H9 (cell line): ENCODE measurements at regions not wholly inside any gene's neighbourhood (a gene's known extent, or its start where the extent isn't known, plus 50 kb on each side); places are given as distances from the start of the nearest gene placed in this dataset.

Experiments used
- DNase-seq: peaks from one replicate; pipeline ENCODE4 v3.0.0-alpha.2; 2017
- H2AFZ ChIP-seq: one replicate; pipeline ENCODE4 v1.6.1; 2013; ENCODE audit warnings: mild to moderate bottlenecking, low read length, control low read depth, moderate library complexity
- H2AK5ac ChIP-seq: 2 replicates; pipeline ENCODE4 v1.6.1; 2013; ENCODE audit warnings: low read length, control low read depth, mixed read lengths; ENCODE audit not compliant: insufficient read length
- H2BK120ac ChIP-seq: one replicate; pipeline ENCODE4 v1.6.1; 2013; ENCODE audit warnings: low read depth, mild to moderate bottlenecking, low read length, control low read depth, inconsistent platforms; ENCODE audit not compliant: poor library complexity, severe bottlenecking
- H2BK12ac ChIP-seq: 2 replicates; pipeline ENCODE4 v1.6.1; 2013; ENCODE audit warnings: low read length, control low read depth, mixed read lengths, low read depth; ENCODE audit not compliant: insufficient read length
- H2BK15ac ChIP-seq: 2 replicates; pipeline ENCODE4 v1.6.1; 2013; ENCODE audit warnings: low read depth, low read length, control low read depth
- H2BK20ac ChIP-seq: one replicate; pipeline ENCODE4 v1.6.1; 2013; ENCODE audit warnings: low read depth, mild to moderate bottlenecking, low read length, control low read depth, inconsistent platforms; ENCODE audit not compliant: poor library complexity, severe bottlenecking
- H2BK5ac ChIP-seq: 2 replicates; pipeline ENCODE4 v1.6.1; 2013; ENCODE audit warnings: low read length, control low read depth, mixed read lengths; ENCODE audit not compliant: insufficient read length
- H3K14ac ChIP-seq: 2 replicates; pipeline ENCODE4 v1.6.1; 2013; ENCODE audit warnings: low read length, control low read depth; ENCODE audit not compliant: insufficient read depth
- H3K18ac ChIP-seq: 2 replicates; pipeline ENCODE4 v1.6.1; 2013; ENCODE audit warnings: low read depth, mild to moderate bottlenecking, mixed read lengths, low read length, control low read depth; ENCODE audit not compliant: insufficient read length
- H3K23ac ChIP-seq: 2 replicates; pipeline ENCODE4 v1.6.1; 2013; ENCODE audit warnings: low read length, control low read depth, mixed read lengths, low read depth; ENCODE audit not compliant: insufficient read length
- H3K23me2 ChIP-seq: 2 replicates; pipeline ENCODE4 v1.6.1; 2013; ENCODE audit warnings: low read depth, mild to moderate bottlenecking, mixed read lengths, low read length, control low read depth; ENCODE audit not compliant: insufficient read length, poor library complexity, severe bottlenecking
- H3K27ac ChIP-seq: 2 replicates; pipeline ENCODE4 v1.5.1; 2013; ENCODE audit warnings: low read length, control low read depth, mixed read lengths, low read depth; ENCODE audit not compliant: insufficient read length
- H3K27me3 ChIP-seq: 2 replicates; pipeline ENCODE4 v1.6.1; 2013; ENCODE audit warnings: low read length, control low read depth, inconsistent platforms; ENCODE audit not compliant: insufficient read depth
- H3K4ac ChIP-seq: 2 replicates; pipeline ENCODE4 v1.6.1; 2013; ENCODE audit warnings: low read depth, mild to moderate bottlenecking, control low read depth, inconsistent platforms, low read length, moderate library complexity
- H3K4me1 ChIP-seq: 2 replicates; pipeline ENCODE4 v1.6.1; 2013; ENCODE audit warnings: low read length, control low read depth, inconsistent platforms; ENCODE audit not compliant: insufficient read depth
- H3K4me2 ChIP-seq: 2 replicates; pipeline ENCODE4 v1.6.1; 2013; ENCODE audit warnings: low read length, control low read depth, mixed read lengths; ENCODE audit not compliant: insufficient read length, insufficient read depth
- H3K56ac ChIP-seq: 2 replicates; pipeline ENCODE4 v1.6.1; 2013; ENCODE audit warnings: low read depth, mild to moderate bottlenecking, mixed read lengths, low read length, control low read depth; ENCODE audit not compliant: insufficient read length
- H3K79me1 ChIP-seq: 2 replicates; pipeline ENCODE4 v1.6.1; 2013; ENCODE audit warnings: low read depth, mild to moderate bottlenecking, moderate library complexity, low read length, control low read depth, inconsistent platforms; ENCODE audit not compliant: insufficient read depth, poor library complexity, severe bottlenecking
- H3K79me2 ChIP-seq: 2 replicates; pipeline ENCODE4 v1.6.1; 2013; ENCODE audit warnings: low read length, control low read depth, inconsistent platforms; ENCODE audit not compliant: insufficient read depth
- H3K9ac ChIP-seq: 2 replicates; pipeline ENCODE4 v1.6.1; 2013; ENCODE audit warnings: low read length, control low read depth, mixed read lengths; ENCODE audit not compliant: insufficient read length; ENCODE audit errors: extremely low read depth
- H3K9me3 ChIP-seq: one replicate; pipeline ENCODE4 v1.6.1; 2013; ENCODE audit warnings: low read depth, low read length, inconsistent platforms; ENCODE audit not compliant: control insufficient read depth
- H3T11ph ChIP-seq: one replicate; pipeline ENCODE4 v1.6.1; 2013; ENCODE audit warnings: mild to moderate bottlenecking, low read length, control low read depth, inconsistent platforms
- H4K20me1 ChIP-seq: one replicate; pipeline ENCODE4 v1.6.1; 2013; ENCODE audit not compliant: control insufficient read depth, insufficient read length, insufficient read depth
- H4K5ac ChIP-seq: 2 replicates; pipeline ENCODE4 v1.6.1; 2013; ENCODE audit warnings: low read depth, mild to moderate bottlenecking, mixed read lengths, low read length, control low read depth; ENCODE audit not compliant: insufficient read length
- H4K8ac ChIP-seq: replicated peaks from 2 replicates; pipeline ENCODE4 v1.6.1; 2013; ENCODE audit warnings: low read length, control low read depth, mixed read lengths, low read depth; ENCODE audit not compliant: insufficient read length
- H4K91ac ChIP-seq: 2 replicates; pipeline ENCODE4 v1.6.1; 2013; ENCODE audit warnings: low read depth, mild to moderate bottlenecking, moderate library complexity, mixed read lengths, low read length, control low read depth; ENCODE audit not compliant: insufficient read length
- H3K27ac Mint-ChIP-seq, 3 experiments: 2 replicates in 2 of 3; 3 replicates in 1 of 3; pipeline ENCODE4 v1.8.0; 2020 to 2021; ENCODE audit warnings: mixed read lengths in 3 of 3, mild to moderate bottlenecking in 1 of 3, moderate library complexity in 1 of 3
- H3K27me3 Mint-ChIP-seq: 2 replicates; pipeline ENCODE4 v1.8.0; 2021; ENCODE audit warnings: low read depth, mild to moderate bottlenecking, moderate library complexity, mixed read lengths
- H3K36me3 Mint-ChIP-seq, 3 experiments: 2 replicates in 2 of 3; 3 replicates in 1 of 3; pipeline ENCODE4 v1.8.0; 2020 to 2021; ENCODE audit warnings: low read depth in 3 of 3, mixed read lengths in 3 of 3; ENCODE audit not compliant: insufficient read depth in 1 of 3
- H3K4me1 Mint-ChIP-seq, 2 experiments: 2 replicates each; pipeline ENCODE4 v1.8.0; 2020; ENCODE audit warnings: mixed read lengths in 2 of 2
- H3K4me3 Mint-ChIP-seq, 2 experiments: 2 replicates in 1 of 2; 3 replicates in 1 of 2; pipeline ENCODE4 v1.8.0; 2020 to 2021; ENCODE audit warnings: mild to moderate bottlenecking in 2 of 2, mixed read lengths in 2 of 2, moderate library complexity in 1 of 2
- H3K9me3 Mint-ChIP-seq, 2 experiments: 2 replicates in 1 of 2; 3 replicates in 1 of 2; pipeline ENCODE4 v1.8.0; 2020; ENCODE audit warnings: mild to moderate bottlenecking in 2 of 2, mixed read lengths in 2 of 2, moderate library complexity in 1 of 2
- CTCF ChIP-seq: fragments of 200-600 bp; sonication (generic); conservative IDR thresholded peaks from 3 replicates; pipeline ENCODE4 v1.8.0; 2021; ENCODE audit warnings: antibody characterized with exemption, mild to moderate bottlenecking
- WGBS: extraction: QIAGEN DNeasy Blood & Tissue Kit; methylation state at CpG from one replicate; pipeline ENCODE4 v1.1.7; 2013; ENCODE audit warnings: missing lambda C conversion rate, low lambda C conversion rate, mixed read lengths; ENCODE audit not compliant: insufficient read length; ENCODE audit errors: extremely low coverage; 5-methylcytosine and 5-hydroxymethylcytosine counted together

DNA sequence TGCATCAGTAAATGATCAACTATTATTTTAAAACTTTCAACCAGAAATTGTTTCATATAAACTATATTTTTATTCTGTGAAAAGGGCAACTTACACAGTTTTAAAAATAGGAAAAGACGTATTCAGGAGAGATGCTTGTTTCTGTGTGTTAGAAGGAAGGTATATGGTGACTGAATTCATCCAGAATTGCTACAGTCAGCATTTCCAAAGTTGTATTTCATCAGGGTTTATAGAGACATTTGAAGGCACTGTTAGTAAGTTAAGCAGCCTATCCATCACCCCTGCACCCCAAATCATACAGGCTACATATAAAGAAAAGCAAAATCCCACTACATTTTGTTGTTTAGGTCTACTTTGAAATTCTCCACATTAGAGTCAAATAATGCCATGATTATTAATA, 716.0 kb downstream of the KCTD16 start:
- no peak overlapping the region for H3K4ac ChIP-seq
- no peak overlapping the region for H2AK5ac ChIP-seq
- H3K9ac ChIP-seq = no peak overlapping the region
- DNase-seq = no peak
- H3K27me3 ChIP-seq = no peaks in the 10 kb centered on the region
- no peak for TF ChIP-seq CTCF
- H2AFZ ChIP-seq = no peak overlapping the region
- no peak overlapping the region for H3T11ph ChIP-seq
- H3K79me1 ChIP-seq = no peaks in the 10 kb centered on the region
- Mint-ChIP-seq H3K27me3 (no peaks in the 10 kb centered on the region; the same call in 1 of the 2 replicates), H3K27ac (no peak overlapping the region), H3K4me3 (no peak overlapping the region), H3K9me3 (no peaks in the 10 kb centered on the region; a peak in 1 of 5 replicates), H3K36me3 (no peaks in the 10 kb centered on the region; a peak in 1 of 7 replicates), H3K4me1 (no peaks in the 10 kb centered on the region)
- no peak overlapping the region for H3K27ac ChIP-seq
- no peaks in the 10 kb centered on the region for H3K23me2 ChIP-seq
- no peak overlapping the region for H3K4me2 ChIP-seq
- no peak overlapping the region for H4K8ac ChIP-seq
- H4K91ac ChIP-seq = no peak overlapping the region
- H3K14ac ChIP-seq = no peak overlapping the region
- H2BK20ac ChIP-seq = no peak overlapping the region
- no peaks in the 10 kb centered on the region for H3K79me2 ChIP-seq
- H2BK12ac ChIP-seq = no peak overlapping the region
- WGBS = no CpG with 5 or more reads among the region's 1 CpG
- no peak overlapping the region for H2BK5ac ChIP-seq
- H2BK15ac ChIP-seq = no peak overlapping the region
- no peak overlapping the region for H4K5ac ChIP-seq
- no peaks in the 10 kb centered on the region for H3K9me3 ChIP-seq
- H3K18ac ChIP-seq = no peak overlapping the region
- H2BK120ac ChIP-seq = no peak overlapping the region
- no peaks in the 10 kb centered on the region for H3K4me1 ChIP-seq
- no peaks in the 10 kb centered on the region for H4K20me1 ChIP-seq
- H3K56ac ChIP-seq = no peak overlapping the region
- no peak overlapping the region for H3K23ac ChIP-seq
